ENCODE measurements at regions not wholly inside any gene's neighbourhood (a gene's known extent, or its start where the extent isn't known, plus 50 kb on each side); places are given as distances from the start of the nearest gene placed in this dataset.

GRCh38 chr1:91575909-91576519, 75.4 kb downstream of the CDC7 start:
- intact Hi-C loops (cut with micrococcal nuclease; ENCODE audit: unreplicated experiment), result no loop called here
- ChIA-PET CTCF (no interaction called here), POLR2A (no interaction called here)
- Histone ChIP-seq H3K4me1 (peaks cover 9% of the 10 kb centered on the region), H3K36me3 (ENCODE audit: control insufficient read depth, insufficient read depth, low read length) (no peaks in the 10 kb centered on the region), H3K4me3 (ENCODE audit: low read depth, low read length) (no peak overlapping the region), H3K27me3 (replicated peaks; ENCODE audit: control insufficient read depth, insufficient read depth, low read length) (no peaks in the 10 kb centered on the region), H3K9me3 (no peaks in the 10 kb centered on the region)
- peaks cover 6% of the 10 kb centered on the region for H3K36me3 Mint-ChIP-seq (ENCODE audit: insufficient read depth, unreplicated experiment)
- TF ChIP-seq, protein P1, sequence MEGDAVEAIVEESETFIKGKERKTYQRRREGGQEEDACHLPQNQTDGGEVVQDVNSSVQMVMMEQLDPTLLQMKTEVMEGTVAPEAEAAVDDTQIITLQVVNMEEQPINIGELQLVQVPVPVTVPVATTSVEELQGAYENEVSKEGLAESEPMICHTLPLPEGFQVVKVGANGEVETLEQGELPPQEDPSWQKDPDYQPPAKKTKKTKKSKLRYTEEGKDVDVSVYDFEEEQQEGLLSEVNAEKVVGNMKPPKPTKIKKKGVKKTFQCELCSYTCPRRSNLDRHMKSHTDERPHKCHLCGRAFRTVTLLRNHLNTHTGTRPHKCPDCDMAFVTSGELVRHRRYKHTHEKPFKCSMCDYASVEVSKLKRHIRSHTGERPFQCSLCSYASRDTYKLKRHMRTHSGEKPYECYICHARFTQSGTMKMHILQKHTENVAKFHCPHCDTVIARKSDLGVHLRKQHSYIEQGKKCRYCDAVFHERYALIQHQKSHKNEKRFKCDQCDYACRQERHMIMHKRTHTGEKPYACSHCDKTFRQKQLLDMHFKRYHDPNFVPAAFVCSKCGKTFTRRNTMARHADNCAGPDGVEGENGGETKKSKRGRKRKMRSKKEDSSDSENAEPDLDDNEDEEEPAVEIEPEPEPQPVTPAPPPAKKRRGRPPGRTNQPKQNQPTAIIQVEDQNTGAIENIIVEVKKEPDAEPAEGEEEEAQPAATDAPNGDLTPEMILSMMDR (IDR thresholded peaks at IDR 0.05; ENCODE audit: insufficient read depth in 1 of 2, low read depth in 1 of 2, low read length in 1 of 2, severe bottlenecking in 1 of 2, unreplicated experiment in 1 of 2), result no peak
- H3K27ac Mint-ChIP-seq (ENCODE audit: unreplicated experiment), result no peak overlapping the region
- BruUV-seq (replicated peaks), result no TSS peak
- no peak overlapping the region for H3K4me3 Mint-ChIP-seq (ENCODE audit: unreplicated experiment)
- DNase-seq, result no peak
- H3K9me3 Mint-ChIP-seq (ENCODE audit: unreplicated experiment), result no peaks in the 10 kb centered on the region
- no peaks in the 10 kb centered on the region for H3K27me3 Mint-ChIP-seq (ENCODE audit: insufficient read depth, unreplicated experiment)
- peaks cover 7% of the 10 kb centered on the region for H3K4me1 Mint-ChIP-seq (ENCODE audit: low read depth, unreplicated experiment)

- Mint-ChIP-seq H3K4me1 (ENCODE audit: low read depth, unreplicated experiment) (peaks cover 7% of the 10 kb centered on the region), H3K4me3 (ENCODE audit: unreplicated experiment) (no peak overlapping the region), H3K36me3 (ENCODE audit: insufficient read depth, unreplicated experiment) (peaks cover 6% of the 10 kb centered on the region), H3K9me3 (ENCODE audit: unreplicated experiment) (no peaks in the 10 kb centered on the region), H3K27me3 (ENCODE audit: insufficient read depth, unreplicated experiment) (no peaks in the 10 kb centered on the region), H3K27ac (ENCODE audit: unreplicated experiment) (no peak overlapping the region)
- no peaks in the 10 kb centered on the region for H3K9me3 ChIP-seq
- no peaks in the 10 kb centered on the region for H3K36me3 ChIP-seq (ENCODE audit: control insufficient read depth, insufficient read depth, low read length)
- H3K4me1 ChIP-seq, result peaks cover 9% of the 10 kb centered on the region
- DNase-seq, result no peak
- TF ChIP-seq, protein P1 (IDR thresholded peaks at IDR 0.05; ENCODE audit: insufficient read depth in 1 of 2, low read depth in 1 of 2, low read length in 1 of 2, severe bottlenecking in 1 of 2, unreplicated experiment in 1 of 2), result no peak
- POLR2A ChIA-PET, result no interaction called here
- BruUV-seq (replicated peaks), result no TSS peak
- no peak overlapping the region for H3K4me3 ChIP-seq (ENCODE audit: low read depth, low read length)
- intact Hi-C loops (cut with micrococcal nuclease; ENCODE audit: unreplicated experiment), result no loop called here
- no peaks in the 10 kb centered on the region for H3K27me3 ChIP-seq (replicated peaks; ENCODE audit: control insufficient read depth, insufficient read depth, low read length)
- CTCF ChIA-PET, result no interaction called here
Measured at GRCh38 chr1:91578320-91579109, 77.9 kb downstream of the CDC7 start.

DNA sequence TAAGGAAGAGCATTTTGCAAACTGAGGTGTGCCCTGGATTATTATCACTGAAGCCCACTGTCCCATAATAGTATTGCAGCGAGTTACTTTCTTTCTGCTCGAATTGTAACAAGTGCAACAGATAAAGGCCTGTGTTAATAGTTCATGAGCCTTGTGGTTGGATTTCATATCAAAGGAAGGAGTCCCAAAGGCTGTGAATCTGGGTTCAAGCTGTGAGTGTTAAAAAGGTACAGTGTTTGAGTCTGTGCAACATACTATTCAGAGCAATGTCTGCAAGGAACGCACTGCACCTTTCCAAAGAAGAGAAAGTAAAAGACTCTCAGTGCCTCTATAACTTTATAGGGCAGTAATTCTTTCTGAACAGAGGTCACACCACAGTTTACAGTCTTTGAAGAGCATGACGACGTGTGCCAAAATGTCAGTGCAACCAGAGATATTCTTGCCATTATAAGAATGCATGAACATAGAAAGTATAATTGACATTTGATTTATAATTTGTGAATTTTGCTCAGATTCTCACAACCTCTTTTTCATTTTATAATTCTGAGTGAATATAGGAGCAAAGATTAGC, 79.1 kb downstream of the CDC7 start:
- Mint-ChIP-seq H3K4me1 (ENCODE audit: low read depth, unreplicated experiment) (peaks cover 7% of the 10 kb centered on the region), H3K4me3 (ENCODE audit: unreplicated experiment) (no peak overlapping the region), H3K9me3 (ENCODE audit: unreplicated experiment) (no peaks in the 10 kb centered on the region), H3K27ac (ENCODE audit: unreplicated experiment) (no peak overlapping the region), H3K27me3 (ENCODE audit: insufficient read depth, unreplicated experiment) (no peaks in the 10 kb centered on the region), H3K36me3 (ENCODE audit: insufficient read depth, unreplicated experiment) (peaks cover 6% of the 10 kb centered on the region)
- TF ChIP-seq, protein P1 (IDR thresholded peaks at IDR 0.05; ENCODE audit: insufficient read depth in 1 of 2, low read depth in 1 of 2, low read length in 1 of 2, severe bottlenecking in 1 of 2, unreplicated experiment in 1 of 2), result no peak
- H3K36me3 ChIP-seq (ENCODE audit: control insufficient read depth, insufficient read depth, low read length), result no peaks in the 10 kb centered on the region
- peaks cover 9% of the 10 kb centered on the region for H3K4me1 ChIP-seq
- H3K9me3 ChIP-seq, result no peaks in the 10 kb centered on the region
- DNase-seq, result no peak
- no peaks in the 10 kb centered on the region for H3K27me3 ChIP-seq (replicated peaks; ENCODE audit: control insufficient read depth, insufficient read depth, low read length)
- intact Hi-C loops (cut with micrococcal nuclease; ENCODE audit: unreplicated experiment), result no loop called here
- no TSS peak for BruUV-seq (replicated peaks)
- H3K4me3 ChIP-seq (ENCODE audit: low read depth, low read length), result no peak overlapping the region
- POLR2A ChIA-PET, result no interaction called here
- CTCF ChIA-PET, result no interaction called here

Measured in Caco-2 (cell line).